ENCODE measurements at regions not wholly inside any gene's neighbourhood (a gene's known extent, or its start where the extent isn't known, plus 50 kb on each side); places are given as distances from the start of the nearest gene placed in this dataset.
"Not testable (repeated sequence)": the region's sequence is repeated elsewhere in the genome, so short reads cannot be mapped to it uniquely, and the experiment has no call there.

- TF ChIP-seq POLR2A (IDR thresholded peaks at IDR 0.05; ENCODE audit: low read depth, low read length), result no peak
- TF ChIP-seq POLR2AphosphoS5 (IDR thresholded peaks at IDR 0.05; ENCODE audit: low read depth, low read length), result no peak
- no peak for TF ChIP-seq TAF1 (IDR thresholded peaks at IDR 0.05; ENCODE audit: borderline replicate concordance, low read depth, low read length)
- no peak for FAIRE-seq
- no peak for DNase-seq (ENCODE audit: insufficient read length)
These were observed 340.0 kb upstream of the SLITRK5 start for GRCh38 chr13:87331178-87331577.

- FAIRE-seq, result no peak
- no peak for TF ChIP-seq POLR2A (IDR thresholded peaks at IDR 0.05; ENCODE audit: low read depth, low read length)
- no peak for TF ChIP-seq TAF1 (IDR thresholded peaks at IDR 0.05; ENCODE audit: borderline replicate concordance, low read depth, low read length)
- no peak for TF ChIP-seq POLR2AphosphoS5 (IDR thresholded peaks at IDR 0.05; ENCODE audit: low read depth, low read length)
- DNase-seq (ENCODE audit: insufficient read length), result no peak
These were observed 337.6 kb upstream of the SLITRK5 start for GRCh38 chr13:87333599-87333998.

GRCh38 chr13:87334176-87334575, 337.0 kb upstream of the SLITRK5 start:
- no peak for TF ChIP-seq POLR2A (IDR thresholded peaks at IDR 0.05; ENCODE audit: low read depth, low read length)
- FAIRE-seq, result no peak
- DNase-seq (ENCODE audit: insufficient read length), result no peak

- DNase-seq (ENCODE audit: insufficient read length); FAIRE-seq: not testable (repeated sequence)
These were observed 334.8 kb upstream of the SLITRK5 start for GRCh38 chr13:87336346-87336889.

GRCh38 chr13:87344176-87344575, 327.0 kb upstream of the SLITRK5 start:
- FAIRE-seq, result no peak
- TF ChIP-seq POLR2A (IDR thresholded peaks at IDR 0.05; ENCODE audit: low read depth, low read length) (no peak), TAF1 (IDR thresholded peaks at IDR 0.05; ENCODE audit: borderline replicate concordance, low read depth, low read length) (no peak), POLR2AphosphoS5 (IDR thresholded peaks at IDR 0.05; ENCODE audit: low read depth, low read length) (no peak)
- no peak for DNase-seq (ENCODE audit: insufficient read length)

GRCh38 chr13:87355451-87355850, 315.7 kb upstream of the SLITRK5 start:
- TF ChIP-seq POLR2A (IDR thresholded peaks at IDR 0.05; ENCODE audit: low read depth, low read length), result no peak
- TF ChIP-seq TAF1 (IDR thresholded peaks at IDR 0.05; ENCODE audit: borderline replicate concordance, low read depth, low read length), result no peak
- TF ChIP-seq POLR2AphosphoS5 (IDR thresholded peaks at IDR 0.05; ENCODE audit: low read depth, low read length), result no peak
- FAIRE-seq, result no peak
- DNase-seq (ENCODE audit: insufficient read length), result no peak

GRCh38 chr13:87356314-87356713, 314.9 kb upstream of the SLITRK5 start:
- no peak for TF ChIP-seq POLR2AphosphoS5 (IDR thresholded peaks at IDR 0.05; ENCODE audit: low read depth, low read length)
- TF ChIP-seq TAF1 (IDR thresholded peaks at IDR 0.05; ENCODE audit: borderline replicate concordance, low read depth, low read length), result no peak
- no peak for TF ChIP-seq POLR2A (IDR thresholded peaks at IDR 0.05; ENCODE audit: low read depth, low read length)
- FAIRE-seq, result no peak
- DNase-seq (ENCODE audit: insufficient read length), result no peak

GRCh38 chr13:87358319-87358718, 312.9 kb upstream of the SLITRK5 start:
- no peak for FAIRE-seq
- TF ChIP-seq POLR2A (IDR thresholded peaks at IDR 0.05; ENCODE audit: low read depth, low read length), result no peak
- no peak for TF ChIP-seq POLR2AphosphoS5 (IDR thresholded peaks at IDR 0.05; ENCODE audit: low read depth, low read length)
- no peak for TF ChIP-seq TAF1 (IDR thresholded peaks at IDR 0.05; ENCODE audit: borderline replicate concordance, low read depth, low read length)
- no peak for DNase-seq (ENCODE audit: insufficient read length)

GRCh38 chr13:87361216-87361615, 310.0 kb upstream of the SLITRK5 start:
- FAIRE-seq (no peak), DNase-seq (ENCODE audit: insufficient read length) (no peak)
- TF ChIP-seq POLR2A (IDR thresholded peaks at IDR 0.05; ENCODE audit: low read depth, low read length), result no peak
- no peak for TF ChIP-seq POLR2AphosphoS5 (IDR thresholded peaks at IDR 0.05; ENCODE audit: low read depth, low read length)

- FAIRE-seq (no peak), DNase-seq (ENCODE audit: insufficient read length) (no peak)
- no peak for TF ChIP-seq TAF1 (IDR thresholded peaks at IDR 0.05; ENCODE audit: borderline replicate concordance, low read depth, low read length)
- no peak for TF ChIP-seq POLR2AphosphoS5 (IDR thresholded peaks at IDR 0.05; ENCODE audit: low read depth, low read length)
- TF ChIP-seq POLR2A (IDR thresholded peaks at IDR 0.05; ENCODE audit: low read depth, low read length), result no peak
These were observed 302.5 kb upstream of the SLITRK5 start for GRCh38 chr13:87368639-87369038.

- TF ChIP-seq POLR2A (IDR thresholded peaks at IDR 0.05; ENCODE audit: low read depth, low read length) (no peak), TAF1 (IDR thresholded peaks at IDR 0.05; ENCODE audit: borderline replicate concordance, low read depth, low read length) (no peak), POLR2AphosphoS5 (IDR thresholded peaks at IDR 0.05; ENCODE audit: low read depth, low read length) (no peak)
- FAIRE-seq (no peak), DNase-seq (ENCODE audit: insufficient read length) (no peak)
These were observed 295.1 kb upstream of the SLITRK5 start for GRCh38 chr13:87376081-87376480.

GRCh38 chr13:87384099-87384498, 287.1 kb upstream of the SLITRK5 start:
- DNase-seq (ENCODE audit: insufficient read length) (no peak), FAIRE-seq (no peak)
- no peak for TF ChIP-seq POLR2A (IDR thresholded peaks at IDR 0.05; ENCODE audit: low read depth, low read length)
- TF ChIP-seq POLR2AphosphoS5 (IDR thresholded peaks at IDR 0.05; ENCODE audit: low read depth, low read length), result no peak
- TF ChIP-seq TAF1 (IDR thresholded peaks at IDR 0.05; ENCODE audit: borderline replicate concordance, low read depth, low read length), result no peak

- DNase-seq (ENCODE audit: insufficient read length) (no peak), FAIRE-seq (no peak)
- no peak for TF ChIP-seq POLR2A (IDR thresholded peaks at IDR 0.05; ENCODE audit: low read depth, low read length)
- TF ChIP-seq POLR2AphosphoS5 (IDR thresholded peaks at IDR 0.05; ENCODE audit: low read depth, low read length), result no peak
- TF ChIP-seq TAF1 (IDR thresholded peaks at IDR 0.05; ENCODE audit: borderline replicate concordance, low read depth, low read length), result no peak
These were observed 277.8 kb upstream of the SLITRK5 start for GRCh38 chr13:87393358-87393757.
